IMR-90 (cell line): ENCODE measurements at regions not wholly inside any gene's neighbourhood (a gene's known extent, or its start where the extent isn't known, plus 50 kb on each side); places are given as distances from the start of the nearest gene placed in this dataset.

ENCODE experiments used
- ATAC-seq: fragments of 200-7000 bp; cut with Tn5 transposase; 2 replicates; pipeline ENCODE4 v1.9.1; 2020; ENCODE audit warnings: low read depth, mild to moderate bottlenecking, moderate library complexity
- BruUV-seq: library from RNA; stranded (reverse); fragments of 400-500 nt; replicated peaks from 2 replicates; lab custom pipeline; 2021; lab: Mats Ljungman, UMichigan
- CTCF ChIA-PET: fragments of 300-600 bp; formaldehyde crosslinking; extraction: SDS; loops from one replicate; lab custom pipeline; 2021; ENCODE audit warnings: antibody characterized with exemption; lab: Yijun Ruan, JAX
- POLR2A ChIA-PET: fragments of 300-600 bp; sonication (Branson Sonifier 250); formaldehyde crosslinking; loops from one replicate; lab custom pipeline; 2022; ENCODE audit warnings: antibody characterized with exemption; ENCODE audit not compliant: unreplicated experiment; lab: Charles Lee
- DNase-seq: peaks from one replicate; pipeline ENCODE4 v3.0.0; 2013
- H2AFZ ChIP-seq: replicated peaks from 2 replicates; pipeline ENCODE3; 2013; ENCODE audit warnings: low read length, mild to moderate bottlenecking; ENCODE audit not compliant: poor library complexity
- H2AK5ac ChIP-seq: 2 replicates; pipeline ENCODE4 v1.6.1; 2013; ENCODE audit warnings: low read depth, low read length, inconsistent platforms
- H2AK9ac ChIP-seq: replicated peaks from 2 replicates; pipeline ENCODE3; 2013; ENCODE audit warnings: mild to moderate bottlenecking, low read depth, low read length, moderate library complexity; ENCODE audit not compliant: poor library complexity
- H2BK120ac ChIP-seq: 2 replicates; pipeline ENCODE4 v1.6.1; 2013; ENCODE audit warnings: low read depth, low read length, inconsistent platforms
- H2BK15ac ChIP-seq: 3 replicates; pipeline ENCODE4 v1.6.1; 2013; ENCODE audit warnings: low read depth, low read length, inconsistent platforms
- H2BK20ac ChIP-seq: 2 replicates; pipeline ENCODE4 v1.6.1; 2013; ENCODE audit warnings: low read depth, mild to moderate bottlenecking, inconsistent platforms, low read length, moderate library complexity
- H2BK5ac ChIP-seq: 2 replicates; pipeline ENCODE4 v1.6.1; 2013; ENCODE audit warnings: mild to moderate bottlenecking, low read depth, low read length, inconsistent platforms; ENCODE audit not compliant: poor library complexity, severe bottlenecking
- H3K14ac ChIP-seq: replicated peaks from 2 replicates; pipeline ENCODE4 v1.6.1; 2013; ENCODE audit warnings: low read depth, low read length, inconsistent platforms
- H3K18ac ChIP-seq: 2 replicates; pipeline ENCODE4 v1.6.1; 2013; ENCODE audit warnings: low read depth, low read length, control low read depth
- H3K23ac ChIP-seq: 2 replicates; pipeline ENCODE4 v1.6.1; 2013; ENCODE audit warnings: low read depth, low read length, inconsistent platforms
- H3K27ac ChIP-seq: 2 replicates; pipeline ENCODE4 v1.5.1; 2013; ENCODE audit warnings: mild to moderate bottlenecking, control low read depth, low read length; ENCODE audit not compliant: insufficient read depth
- H3K27me3 ChIP-seq: 2 replicates; pipeline ENCODE4 v1.6.1; 2013; ENCODE audit warnings: low read length; ENCODE audit not compliant: control insufficient read depth, insufficient read depth
- H3K36me3 ChIP-seq: 2 replicates; pipeline ENCODE4 v1.6.1; 2013; ENCODE audit warnings: low read length, mixed read lengths; ENCODE audit not compliant: control insufficient read depth, insufficient read depth
- H3K4ac ChIP-seq: 2 replicates; pipeline ENCODE4 v1.6.1; 2013; ENCODE audit warnings: low read depth, low read length, inconsistent platforms
- H3K4me1 ChIP-seq: 2 replicates; pipeline ENCODE4 v1.6.1; 2013; ENCODE audit warnings: low read length, mixed read lengths; ENCODE audit not compliant: control insufficient read depth, insufficient read depth
- H3K4me2 ChIP-seq: 2 replicates; pipeline ENCODE4 v1.6.1; 2013; ENCODE audit warnings: low read depth, mild to moderate bottlenecking, control low read depth, low read length, moderate library complexity
- H3K4me3 ChIP-seq: 2 replicates; pipeline ENCODE4 v1.5.1; 2013; ENCODE audit warnings: low read depth, mild to moderate bottlenecking, control low read depth, low read length, moderate library complexity; ENCODE audit not compliant: insufficient read depth
- H3K56ac ChIP-seq: 2 replicates; pipeline ENCODE4 v1.6.1; 2013; ENCODE audit warnings: low read length, inconsistent platforms; ENCODE audit not compliant: insufficient read depth; ENCODE audit errors: extremely low read depth
- H3K79me1 ChIP-seq, 2 experiments: 2 replicates each; pipeline ENCODE4 v1.6.1; 2013; ENCODE audit warnings: low read length in 2 of 2, inconsistent platforms in 1 of 2, low read depth in 1 of 2
- H3K9ac ChIP-seq: 2 replicates; pipeline ENCODE4 v1.6.1; 2013; ENCODE audit warnings: low read depth, low read length, control low read depth
- H3K9me1 ChIP-seq: 2 replicates; pipeline ENCODE4 v1.6.1; 2013; ENCODE audit warnings: low read length, inconsistent platforms; ENCODE audit not compliant: insufficient read depth
- H3K9me3 ChIP-seq: 2 replicates; pipeline ENCODE4 v1.6.1; 2013; ENCODE audit warnings: low read length; ENCODE audit not compliant: control insufficient read depth, insufficient read depth
- H4K20me1 ChIP-seq: 2 replicates; pipeline ENCODE4 v1.6.1; 2013; ENCODE audit warnings: low read length, inconsistent platforms; ENCODE audit not compliant: insufficient read depth
- H4K5ac ChIP-seq: 2 replicates; pipeline ENCODE4 v1.6.1; 2013; ENCODE audit warnings: mild to moderate bottlenecking, low read depth, low read length, control low read depth
- H4K8ac ChIP-seq, 2 experiments: 2 replicates each; pipeline ENCODE4 v1.6.1; 2013; ENCODE audit warnings: low read depth in 2 of 2, low read length in 2 of 2, control low read depth in 1 of 2, inconsistent platforms in 1 of 2
- H4K91ac ChIP-seq: 2 replicates; pipeline ENCODE4 v1.6.1; 2013; ENCODE audit warnings: low read depth, low read length, inconsistent platforms; ENCODE audit not compliant: insufficient read depth
- CEBPB ChIP-seq: IDR thresholded peaks from 2 replicates; pipeline ENCODE4 v1.6.1; 2012; ENCODE audit warnings: low read depth, low read length, improper control_type of control experiment
- FOS ChIP-seq: fragments of 150-350 bp; IDR thresholded peaks from 2 replicates; pipeline ENCODE4 v1.6.1; 2016; ENCODE audit warnings: low read depth, low read length
- MAZ ChIP-seq: IDR thresholded peaks from 2 replicates; pipeline ENCODE4 v1.6.1; 2012; ENCODE audit warnings: low read depth, mild to moderate bottlenecking, low read length, improper control_type of control experiment, moderate library complexity, borderline replicate concordance
- MXI1 ChIP-seq: IDR thresholded peaks from 2 replicates; pipeline ENCODE4 v1.6.1; 2012; ENCODE audit warnings: low read depth, mild to moderate bottlenecking, low read length, moderate library complexity, borderline replicate concordance
- NFE2L2 ChIP-seq: fragments of 150-350 bp; IDR thresholded peaks from 2 replicates; pipeline ENCODE4 v1.6.1; 2016; ENCODE audit warnings: low read depth, mild to moderate bottlenecking, low read length
- POLR2A ChIP-seq: IDR thresholded peaks from 2 replicates; pipeline ENCODE4 v1.6.1; 2012; ENCODE audit warnings: mild to moderate bottlenecking, low read depth, low read length
- RAD21 ChIP-seq: IDR thresholded peaks from 2 replicates; pipeline ENCODE4 v1.6.1; 2012; ENCODE audit warnings: low read length, improper control_type of control experiment
- RCOR1 ChIP-seq: IDR thresholded peaks from 2 replicates; pipeline ENCODE4 v1.6.1; 2012; ENCODE audit warnings: mild to moderate bottlenecking, low read length, improper control_type of control experiment; ENCODE audit not compliant: insufficient replicate concordance
- RFX5 ChIP-seq: IDR thresholded peaks from 2 replicates; pipeline ENCODE4 v1.8.0; 2012; ENCODE audit warnings: low read depth, mild to moderate bottlenecking, low read length, moderate library complexity
- SMC3 ChIP-seq: fragments of 150-350 bp; IDR thresholded peaks from 2 replicates; pipeline ENCODE4 v1.6.1; 2016; ENCODE audit warnings: low read depth, mild to moderate bottlenecking, antibody characterized with exemption, low read length, moderate library complexity
- WGBS, 2 experiments: methylation state at CpG; one replicate each; pipeline versions ENCODE4 v1.1.5 to v1.1.7; 2013; ENCODE audit warnings: missing lambda C conversion rate in 2 of 2; ENCODE audit not compliant: insufficient read length in 1 of 2; ENCODE audit errors: extremely low coverage in 2 of 2; 5-methylcytosine and 5-hydroxymethylcytosine counted together
- dilution Hi-C: fragments of 300-500 bp; cut with HindIII; formaldehyde crosslinking; loops from one replicate; pipeline ENCODE4 v1.14.3; 2018; ENCODE audit warnings: low sequenced_read_pairs; ENCODE audit not compliant: unreplicated experiment
- in situ Hi-C: fragments of 300-500 bp; cut with MboI; formaldehyde crosslinking; loops from 3 replicates; pipeline ENCODE4 v1.14.3; 2019; ENCODE audit warnings: low sequenced_read_pairs, inconsistent platforms, mixed read lengths
- intact Hi-C: fragments of 100-400 bp; cut with micrococcal nuclease; formaldehyde crosslinking; loops from 2 replicates; pipeline ENCODE4 v1.10.0; 2022
- TF ChIP-seq, protein P1 (sequence below): fragments of 150-350 bp; IDR thresholded peaks from 2 replicates; pipeline ENCODE4 v1.6.1; 2017; ENCODE audit warnings: mild to moderate bottlenecking, antibody characterized with exemption, low read length, low read depth
- TF ChIP-seq, protein P2 (sequence below): fragments of 150-350 bp; IDR thresholded peaks from 2 replicates; pipeline ENCODE4 v1.6.1; 2016; ENCODE audit warnings: low read depth, mild to moderate bottlenecking, low read length, moderate library complexity, borderline replicate concordance

DNA sequence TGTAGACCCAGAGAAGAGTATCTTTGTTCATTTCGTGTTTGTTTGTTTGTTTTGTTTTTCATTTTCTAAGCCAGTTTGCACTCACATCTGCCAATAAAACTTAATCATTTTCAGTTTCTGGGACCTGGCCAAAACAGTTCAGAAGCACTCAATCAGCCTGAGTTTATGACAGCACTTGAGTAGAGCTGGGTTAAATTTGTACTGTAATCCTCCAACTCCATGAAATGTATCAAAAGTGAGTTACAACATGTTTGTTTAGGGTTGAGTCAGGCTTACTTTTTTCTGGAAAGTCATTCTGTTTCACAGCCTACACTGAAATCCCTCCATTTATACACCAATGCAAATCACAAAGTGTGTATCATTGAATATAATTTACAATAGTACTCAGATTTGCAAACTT, 91.9 kb downstream of the ZWINT start:
- H3K9me1 ChIP-seq, result no peaks in the 10 kb centered on the region
- H3K36me3 ChIP-seq, result no peaks in the 10 kb centered on the region
- no peaks in the 10 kb centered on the region for H3K4me1 ChIP-seq
- no peak overlapping the region for H2AFZ ChIP-seq
- dilution Hi-C loops (no loop called here), intact Hi-C loops (no loop called here), in situ Hi-C loops (no loop called here)
- CTCF ChIA-PET, result no interaction called here
- H2BK120ac ChIP-seq, result no peak overlapping the region
- no TSS peak for BruUV-seq
- H3K4me3 ChIP-seq, result no peak overlapping the region
- H2BK5ac ChIP-seq, result no peak overlapping the region
- no peaks in the 10 kb centered on the region for H4K20me1 ChIP-seq
- no peak overlapping the region for H2AK9ac ChIP-seq
- ATAC-seq (no peak), DNase-seq (no peak)
- H3K18ac ChIP-seq, result no peak overlapping the region
- H3K9ac ChIP-seq, result no peak overlapping the region
- no peak overlapping the region for H4K91ac ChIP-seq
- POLR2A ChIA-PET, result no interaction called here
- no peak overlapping the region for H2AK5ac ChIP-seq
- no peak overlapping the region for H4K5ac ChIP-seq
- H3K23ac ChIP-seq, result no peak overlapping the region
- no CpG with 5 or more reads among the region's 1 CpG for WGBS, 2 experiments
- no peaks in the 10 kb centered on the region for H3K79me1 ChIP-seq
- no peaks in the 10 kb centered on the region for H3K9me3 ChIP-seq
- H3K56ac ChIP-seq, result no peak overlapping the region
- no peak overlapping the region for H4K8ac ChIP-seq
- H3K4me2 ChIP-seq, result no peak overlapping the region
- H3K14ac ChIP-seq, result no peak overlapping the region
- no peaks in the 10 kb centered on the region for H3K27me3 ChIP-seq
- no peak overlapping the region for H2BK20ac ChIP-seq
- no peak overlapping the region for H3K4ac ChIP-seq
- TF ChIP-seq RFX5, result no peak
- TF ChIP-seq, protein P1, sequence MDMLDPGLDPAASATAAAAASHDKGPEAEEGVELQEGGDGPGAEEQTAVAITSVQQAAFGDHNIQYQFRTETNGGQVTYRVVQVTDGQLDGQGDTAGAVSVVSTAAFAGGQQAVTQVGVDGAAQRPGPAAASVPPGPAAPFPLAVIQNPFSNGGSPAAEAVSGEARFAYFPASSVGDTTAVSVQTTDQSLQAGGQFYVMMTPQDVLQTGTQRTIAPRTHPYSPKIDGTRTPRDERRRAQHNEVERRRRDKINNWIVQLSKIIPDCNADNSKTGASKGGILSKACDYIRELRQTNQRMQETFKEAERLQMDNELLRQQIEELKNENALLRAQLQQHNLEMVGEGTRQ, result no peak
- no peak for TF ChIP-seq NFE2L2
- TF ChIP-seq MAZ, result no peak
- no peak for TF ChIP-seq SMC3
- no peak for TF ChIP-seq RAD21
- TF ChIP-seq POLR2A, result no peak
- TF ChIP-seq FOS, result no peak
- no peak for TF ChIP-seq MXI1
- no peak for TF ChIP-seq CEBPB
- no peak for TF ChIP-seq RCOR1
- TF ChIP-seq, protein P2, sequence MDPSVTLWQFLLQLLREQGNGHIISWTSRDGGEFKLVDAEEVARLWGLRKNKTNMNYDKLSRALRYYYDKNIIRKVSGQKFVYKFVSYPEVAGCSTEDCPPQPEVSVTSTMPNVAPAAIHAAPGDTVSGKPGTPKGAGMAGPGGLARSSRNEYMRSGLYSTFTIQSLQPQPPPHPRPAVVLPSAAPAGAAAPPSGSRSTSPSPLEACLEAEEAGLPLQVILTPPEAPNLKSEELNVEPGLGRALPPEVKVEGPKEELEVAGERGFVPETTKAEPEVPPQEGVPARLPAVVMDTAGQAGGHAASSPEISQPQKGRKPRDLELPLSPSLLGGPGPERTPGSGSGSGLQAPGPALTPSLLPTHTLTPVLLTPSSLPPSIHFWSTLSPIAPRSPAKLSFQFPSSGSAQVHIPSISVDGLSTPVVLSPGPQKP, result no peak
- no peak overlapping the region for H3K27ac ChIP-seq
- H2BK15ac ChIP-seq, result no peak overlapping the region
